SK-N-DZ (cell line): ENCODE measurements at regions not wholly inside any gene's neighbourhood (a gene's known extent, or its start where the extent isn't known, plus 50 kb on each side); places are given as distances from the start of the nearest gene placed in this dataset.
A peak's percentile ranks its signal among the peaks of the same experiment; 100 is the strongest.

Experiments used
- DNase-seq: peaks from one replicate; pipeline ENCODE4 v3.0.0-alpha.2; 2015; ENCODE audit warnings: low spot score

GRCh38 chr5:61904730-61905129, 401.3 kb upstream of the KIF2A start:
- DNase-seq: no peak

- no peak for DNase-seq
Measured at GRCh38 chr5:61905613-61906012, 400.4 kb upstream of the KIF2A start.

GRCh38 chr5:61906820-61907219, 399.2 kb upstream of the KIF2A start:
- no peak for DNase-seq

- DNase-seq: no peak
Measured at GRCh38 chr5:61907995-61908394, 398.0 kb upstream of the KIF2A start.

GRCh38 chr5:61910771-61911170, 395.2 kb upstream of the KIF2A start:
- DNase-seq: no peak

GRCh38 chr5:61912559-61912958, 393.4 kb upstream of the KIF2A start:
- DNase-seq: no peak

- no peak for DNase-seq
Measured at GRCh38 chr5:61915646-61916045, 390.4 kb upstream of the KIF2A start.

- no peak for DNase-seq
Measured at GRCh38 chr5:61916621-61917620, 389.1 kb upstream of the KIF2A start.

GRCh38 chr5:61918611-61919010, 387.4 kb upstream of the KIF2A start:
- DNase-seq: no peak

- DNase-seq: no peak
Measured at GRCh38 chr5:61919920-61920319, 386.1 kb upstream of the KIF2A start.

GRCh38 chr5:61924251-61924650, 381.8 kb upstream of the KIF2A start:
- no peak for DNase-seq

GRCh38 chr5:61926911-61927310, 379.1 kb upstream of the KIF2A start:
- no peak for DNase-seq

- DNase-seq: no peak
Measured at GRCh38 chr5:61931236-61931635, 374.8 kb upstream of the KIF2A start.

GRCh38 chr5:61933787-61934626, 372.0 kb upstream of the KIF2A start:
- DNase-seq: peak; percentile 71

GRCh38 chr5:61941637-61942036, 364.4 kb upstream of the KIF2A start:
- no peak for DNase-seq

GRCh38 chr5:61942462-61943049, 363.4 kb upstream of the KIF2A start:
- DNase-seq: no peak

GRCh38 chr5:61943713-61944112, 362.3 kb upstream of the KIF2A start:
- DNase-seq: no peak

- DNase-seq: no peak
Measured at GRCh38 chr5:61948151-61948550, 357.9 kb upstream of the KIF2A start.

- no peak for DNase-seq
Measured at GRCh38 chr5:61949054-61949678, 356.8 kb upstream of the KIF2A start.

GRCh38 chr5:61949679-61950435, 356.1 kb upstream of the KIF2A start:
- no peak for DNase-seq

- DNase-seq: no peak
Measured at GRCh38 chr5:61951295-61951694, 354.7 kb upstream of the KIF2A start.
